ENCODE measurements at regions not wholly inside any gene's neighbourhood (a gene's known extent, or its start where the extent isn't known, plus 50 kb on each side); places are given as distances from the start of the nearest gene placed in this dataset.

DNA sequence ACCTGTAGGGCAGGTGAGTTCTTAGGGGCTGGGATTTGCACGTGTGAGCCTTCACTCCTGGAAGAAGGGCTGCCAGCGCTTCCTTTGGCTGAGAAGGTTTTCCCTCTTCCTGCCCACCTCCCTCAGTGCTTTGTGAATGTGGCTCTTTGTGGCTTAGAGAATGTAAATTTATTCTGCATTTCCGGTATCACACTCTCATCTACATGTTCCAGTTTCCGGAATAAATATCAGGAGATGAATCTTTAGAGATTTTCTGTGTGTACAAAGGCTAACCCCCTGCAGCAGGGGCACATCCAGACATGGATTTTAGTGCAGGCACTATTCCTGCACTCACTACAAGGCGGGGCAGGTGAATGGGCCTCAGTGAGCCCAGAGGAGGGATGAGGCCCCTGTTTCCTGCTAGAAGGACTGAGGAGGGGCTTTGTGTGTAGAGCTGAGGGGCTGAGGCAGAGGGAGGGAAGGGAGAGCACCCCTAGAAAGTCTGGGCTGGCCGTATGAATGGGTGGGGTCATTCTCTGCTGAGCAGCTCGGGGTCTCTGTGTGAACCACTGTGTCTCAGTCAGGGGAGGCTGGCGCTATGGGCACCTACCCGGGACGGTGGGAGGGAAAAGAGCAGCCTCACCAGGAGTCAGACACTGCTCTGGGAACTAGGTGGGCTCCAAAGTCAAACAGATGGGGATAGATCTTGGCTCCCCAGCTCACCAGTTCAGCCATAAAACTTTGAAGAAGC, 207.5 kb downstream of the MATN1 start:
- no peak for DNase-seq (ENCODE audit: low read depth)

- DNase-seq (ENCODE audit: low read depth), result no peak
Measured at GRCh38 chr1:30514945-30515344, 208.4 kb downstream of the MATN1 start.

GRCh38 chr1:30514137-30514654, 209.2 kb downstream of the MATN1 start:
- no peak for DNase-seq (ENCODE audit: low read depth)

- no peak for DNase-seq (ENCODE audit: low read depth)
Measured at GRCh38 chr1:30513396-30514136, 209.8 kb downstream of the MATN1 start.

- no peak for DNase-seq (ENCODE audit: low read depth)
Measured at GRCh38 chr1:30512914-30513265, 210.5 kb downstream of the MATN1 start.

DNA sequence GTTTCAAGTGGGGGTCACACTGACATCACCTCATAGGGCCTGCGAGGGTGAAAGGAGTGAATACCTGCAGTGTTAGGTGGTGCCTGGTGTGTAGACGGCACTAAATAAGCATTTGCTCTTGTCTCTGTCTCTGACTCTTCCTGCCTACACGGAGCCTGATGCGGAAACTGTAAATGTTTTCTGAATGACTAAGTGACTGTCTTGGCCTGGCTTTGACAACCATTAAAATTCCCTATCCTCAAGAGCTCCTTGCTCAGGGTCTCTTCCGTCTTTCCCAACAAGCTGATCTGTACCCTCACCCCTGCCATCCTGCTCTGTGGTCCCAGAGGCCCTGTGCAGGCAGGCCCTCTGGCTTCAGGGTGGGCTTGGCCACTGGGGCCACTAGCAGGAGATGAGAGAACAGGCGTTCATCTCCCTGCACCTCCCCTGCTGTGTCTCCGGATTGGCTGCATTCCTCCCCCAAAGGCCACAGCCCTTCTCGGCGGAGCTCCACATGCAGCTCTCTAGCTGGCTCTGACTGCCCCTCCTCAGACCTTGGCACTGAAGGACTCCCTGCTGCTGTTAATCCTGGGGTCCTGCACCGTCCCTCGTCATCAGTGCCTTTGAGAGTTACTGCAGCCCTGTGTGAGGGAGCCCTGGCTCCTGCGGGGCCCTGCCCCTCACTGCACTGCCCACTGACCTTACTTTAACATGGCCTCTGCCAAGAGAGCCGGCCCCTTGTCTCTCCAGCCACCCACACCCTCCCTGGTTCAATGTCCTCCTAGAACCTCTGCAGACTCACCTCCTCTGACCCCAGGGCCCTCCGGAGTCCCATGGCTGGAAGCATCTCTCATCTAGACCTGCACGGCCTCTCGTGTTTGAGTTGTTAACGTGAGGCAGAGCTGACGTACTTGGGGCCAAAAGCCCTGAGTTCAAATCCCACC, 211.1 kb downstream of the MATN1 start:
- DNase-seq (ENCODE audit: low read depth), result no peak

DNA sequence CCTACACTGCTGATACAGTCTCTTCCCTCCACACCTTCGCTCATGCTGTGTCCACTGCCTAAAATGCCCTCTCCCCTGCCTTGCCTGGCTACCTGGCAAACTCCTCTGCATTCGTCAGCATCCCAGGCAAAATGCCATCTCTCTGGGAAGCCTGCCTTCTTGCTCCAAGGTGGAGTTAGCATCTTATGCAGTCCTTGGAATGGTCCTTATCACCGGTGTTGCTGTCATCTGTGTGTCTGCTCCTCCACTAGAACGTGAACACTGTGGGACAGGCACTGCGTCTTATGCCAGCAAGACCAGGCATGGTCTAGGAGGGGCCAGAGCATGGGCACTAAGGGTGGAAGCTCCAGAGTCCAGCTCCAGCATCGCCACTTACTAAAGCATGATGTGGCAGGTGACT, 211.8 kb downstream of the MATN1 start:
- no peak for DNase-seq (ENCODE audit: low read depth)

DNA sequence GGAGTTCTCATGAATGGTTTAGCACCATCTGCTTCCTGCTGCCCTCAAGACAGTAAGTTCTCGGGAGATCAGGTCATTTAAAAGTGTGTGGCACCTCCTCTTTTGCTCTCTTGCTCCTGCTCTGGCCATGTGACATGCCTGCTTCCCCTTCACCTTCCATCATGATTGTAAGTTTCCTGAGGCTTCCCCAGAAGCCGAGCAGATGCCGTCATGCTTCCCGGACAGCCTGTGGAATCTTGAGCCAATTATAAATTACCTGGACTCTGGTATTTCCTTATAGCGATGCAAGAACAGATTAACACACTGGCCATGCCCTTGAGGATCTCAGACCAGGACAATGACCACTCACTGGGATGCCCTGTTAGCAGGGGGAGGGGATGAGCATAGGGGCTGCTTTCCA, 212.3 kb downstream of the MATN1 start:
- DNase-seq (ENCODE audit: low read depth), result no peak

DNA sequence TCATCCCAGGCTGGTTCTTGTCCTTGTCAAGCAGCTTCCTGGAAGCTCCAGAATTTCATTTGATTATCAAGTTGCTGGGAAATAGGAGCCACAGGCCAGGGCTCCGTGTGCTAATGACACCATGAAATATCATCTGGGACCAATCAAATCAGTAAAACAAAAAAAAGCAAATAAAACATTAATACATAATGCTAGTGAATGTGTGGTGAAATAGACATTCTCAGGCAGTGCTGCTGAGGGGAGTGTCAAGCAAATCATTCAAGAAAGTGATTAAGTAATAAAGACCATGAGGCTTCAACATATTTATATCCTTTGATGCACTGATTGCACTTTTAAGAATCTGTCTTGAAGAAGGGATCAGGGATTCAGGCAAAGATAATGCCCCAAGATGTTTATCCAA, 213.7 kb downstream of the MATN1 start:
- DNase-seq (ENCODE audit: low read depth), result no peak

DNA sequence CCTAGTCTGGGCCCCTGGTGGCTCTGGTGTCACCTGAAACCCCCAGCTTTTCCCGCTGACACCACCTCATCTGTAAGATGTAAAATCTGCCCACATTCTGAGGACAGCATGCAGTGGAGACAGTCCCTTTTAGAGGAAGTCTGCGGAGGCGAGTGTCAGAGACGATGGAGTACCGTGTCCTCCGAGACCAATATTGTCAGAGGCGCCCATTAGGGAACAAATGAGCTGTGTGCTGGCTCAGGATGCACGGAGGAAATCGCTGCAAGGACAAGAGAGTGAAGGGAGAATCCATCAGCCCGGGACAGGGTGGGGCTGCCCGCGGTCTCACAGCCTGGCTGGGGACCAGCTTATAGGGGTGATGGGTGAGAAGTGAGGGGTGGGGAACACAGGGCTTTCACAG, 214.8 kb downstream of the MATN1 start:
- no peak for DNase-seq (ENCODE audit: low read depth)

DNA sequence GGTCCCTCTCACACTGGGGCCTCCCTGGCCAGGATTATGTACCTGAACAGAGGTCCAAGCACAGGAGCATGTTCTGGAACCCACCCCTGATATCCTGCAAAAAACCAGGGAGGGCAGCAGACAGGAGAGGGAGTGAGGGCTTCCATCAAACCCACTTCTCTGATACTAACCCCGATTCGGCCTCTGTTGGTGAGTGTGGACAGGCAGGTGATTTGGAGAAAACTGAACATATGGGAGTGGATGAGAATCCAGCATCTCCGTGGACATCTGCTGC, 215.3 kb downstream of the MATN1 start:
- no peak for DNase-seq (ENCODE audit: low read depth)

DNA sequence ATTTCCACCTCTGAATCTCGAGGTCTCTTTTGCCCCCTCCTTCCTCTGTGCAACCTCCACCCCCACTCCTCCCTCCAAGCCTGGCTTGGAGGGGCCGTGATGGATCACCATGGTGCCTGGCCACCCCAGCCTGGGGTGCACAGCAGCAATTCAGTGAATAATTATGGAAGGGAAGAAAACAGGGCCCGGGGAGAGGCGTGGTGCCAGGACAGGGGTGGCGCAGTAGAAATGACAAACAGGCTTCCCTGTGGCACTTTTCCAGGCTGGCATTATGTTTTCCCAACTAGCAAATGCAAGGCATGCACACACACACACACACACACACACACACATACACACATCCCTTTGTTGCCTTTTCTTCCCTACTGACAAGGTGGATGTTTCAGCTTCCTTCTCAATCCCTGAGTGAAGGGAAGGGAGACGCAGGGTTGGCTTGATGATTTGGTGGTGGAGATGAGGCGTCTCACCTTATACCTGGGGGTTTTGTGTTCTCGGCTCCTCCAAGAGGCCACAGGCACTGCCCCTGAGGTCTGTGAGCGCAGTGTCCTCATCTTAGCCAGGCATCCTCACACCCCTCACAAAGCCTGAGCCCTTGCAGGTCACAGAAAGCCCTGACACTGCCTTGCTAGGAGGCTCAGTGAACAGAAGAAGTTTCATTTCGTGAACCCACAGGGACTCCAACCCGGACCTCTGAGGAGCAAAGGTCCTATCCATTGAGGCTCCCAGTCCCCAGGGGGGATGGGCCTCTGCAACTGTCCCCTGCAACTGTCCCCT, 215.8 kb downstream of the MATN1 start:
- no peak for DNase-seq (ENCODE audit: low read depth)

DNA sequence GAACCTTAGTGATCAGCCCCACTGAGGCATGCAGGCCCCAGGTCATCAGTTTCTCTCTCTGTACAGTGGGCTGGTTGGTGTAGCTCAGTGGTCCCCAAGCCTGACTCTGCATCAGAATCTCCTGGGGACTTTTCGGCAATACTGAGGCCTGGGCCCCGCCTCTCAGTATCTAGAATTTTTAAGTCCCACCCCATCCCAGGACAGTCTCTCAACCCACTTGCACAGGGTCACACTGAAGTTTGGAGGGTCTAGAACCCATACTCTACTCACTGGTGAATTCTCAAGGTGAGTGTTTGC, 216.4 kb downstream of the MATN1 start:
- no peak for DNase-seq (ENCODE audit: low read depth)

- no peak for DNase-seq (ENCODE audit: low read depth)
Measured at GRCh38 chr1:30506291-30507015, 216.9 kb downstream of the MATN1 start.

- no peak for DNase-seq (ENCODE audit: low read depth)
Measured at GRCh38 chr1:30505853-30506252, 217.5 kb downstream of the MATN1 start.

GRCh38 chr1:30492451-30492850, 230.9 kb downstream of the MATN1 start:
- no peak for DNase-seq (ENCODE audit: low read depth)

- no peak for DNase-seq (ENCODE audit: low read depth)
Measured at GRCh38 chr1:30491831-30492230, 231.6 kb downstream of the MATN1 start.

- DNase-seq (ENCODE audit: low read depth), result no peak
Measured at GRCh38 chr1:30490554-30491053, 232.8 kb downstream of the MATN1 start.

GRCh38 chr1:30489737-30490389, 233.5 kb downstream of the MATN1 start:
- DNase-seq (ENCODE audit: low read depth), result no peak

GRCh38 chr1:30488324-30488913, 235.0 kb downstream of the MATN1 start:
- DNase-seq (ENCODE audit: low read depth), result no peak

All from LHCN-M2 (cell line).